Hepatic stellate cell (primary cell): ENCODE measurements at regions not wholly inside any gene's neighbourhood (a gene's known extent, or its start where the extent isn't known, plus 50 kb on each side); places are given as distances from the start of the nearest gene placed in this dataset.
A peak's percentile ranks its signal among the peaks of the same experiment; 100 is the strongest.

ENCODE experiments used
- DNase-seq: peaks from one replicate; pipeline ENCODE4 v3.0.0; 2011; ENCODE audit warnings: low spot score

GRCh38 chr15:37581866-37582532 is 352.4 kb upstream of the TMCO5A start:
- DNase-seq = no peak

- DNase-seq = no peak
Measured at GRCh38 chr15:37582852-37583251, 351.6 kb upstream of the TMCO5A start.

DNA sequence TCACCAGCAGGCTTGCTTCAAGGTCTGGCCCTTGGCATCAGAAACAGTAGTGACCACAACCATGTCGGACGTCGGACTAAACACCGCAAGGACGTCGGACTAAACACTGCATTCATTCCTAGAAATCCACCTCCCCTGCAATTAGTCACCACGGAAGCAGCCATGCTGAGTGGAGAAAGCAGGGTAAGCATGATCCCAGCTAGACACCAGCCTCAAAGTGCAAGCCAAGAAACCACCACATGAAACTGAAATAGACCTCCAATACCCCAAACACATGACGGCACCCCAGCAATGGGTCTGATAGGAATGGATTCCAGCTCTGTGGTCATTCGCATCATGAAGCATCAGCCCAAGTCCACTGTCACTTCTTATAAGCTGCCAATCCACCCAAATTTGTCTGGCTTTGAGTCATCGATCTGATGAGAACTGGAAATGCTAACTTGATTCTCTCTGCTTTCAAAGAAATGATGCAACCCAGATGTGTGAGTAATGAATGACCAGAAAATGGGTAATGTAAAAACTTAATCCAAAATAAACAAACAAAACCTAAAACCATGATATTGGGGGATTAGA is 348.3 kb upstream of the TMCO5A start:
- DNase-seq = peak; percentile 65

- peak; percentile 6 for DNase-seq
Measured at GRCh38 chr15:37586976-37587375, 347.5 kb upstream of the TMCO5A start.

DNA sequence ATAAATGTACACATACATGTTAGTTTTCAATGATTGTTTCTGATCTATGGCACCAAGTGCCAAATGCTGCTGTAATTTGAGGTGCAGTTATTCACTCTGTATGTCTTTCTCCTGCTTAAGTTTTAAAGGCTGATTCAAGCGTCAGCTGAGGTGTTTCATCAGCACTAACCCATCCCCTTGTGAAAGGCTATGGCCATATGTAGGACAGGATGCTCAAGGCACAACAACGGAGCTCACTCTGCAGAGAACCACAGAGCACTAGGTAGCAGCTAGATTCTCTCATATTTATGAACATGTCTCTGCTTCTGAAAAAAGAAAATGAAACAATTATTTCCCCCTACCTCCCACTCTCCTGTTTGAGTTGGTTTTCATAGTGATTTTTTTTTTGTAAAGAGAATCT is 340.0 kb upstream of the TMCO5A start:
- DNase-seq = no peak

GRCh38 chr15:37595426-37595970 is 338.9 kb upstream of the TMCO5A start:
- no peak for DNase-seq

GRCh38 chr15:37599156-37599555 is 335.3 kb upstream of the TMCO5A start:
- no peak for DNase-seq

DNA sequence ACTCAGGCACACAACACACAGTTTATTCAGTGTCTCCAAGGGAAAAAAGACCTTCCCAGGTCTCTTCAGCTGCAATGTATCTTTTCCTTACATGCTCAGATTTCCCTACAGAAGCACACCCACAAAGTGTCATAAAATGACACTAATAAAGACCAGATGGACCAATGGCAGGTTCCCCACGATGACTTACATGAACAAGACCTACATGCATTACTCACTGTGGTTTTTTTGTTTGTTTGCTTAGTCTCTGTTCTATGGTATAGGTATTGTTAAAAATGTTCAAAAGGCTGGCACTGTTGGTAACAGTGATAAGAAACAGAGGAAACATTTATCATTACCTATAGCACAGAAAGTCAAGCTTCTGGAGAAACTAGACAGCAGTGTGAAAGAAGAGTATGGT is 318.2 kb upstream of the TMCO5A start:
- DNase-seq = no peak

- DNase-seq = no peak
Measured at GRCh38 chr15:37618353-37618752, 316.1 kb upstream of the TMCO5A start.

- DNase-seq = no peak
Measured at GRCh38 chr15:37619358-37620042, 314.9 kb upstream of the TMCO5A start.

- DNase-seq = no peak
Measured at GRCh38 chr15:37625576-37625975, 308.9 kb upstream of the TMCO5A start.

GRCh38 chr15:37628507-37628906 is 305.9 kb upstream of the TMCO5A start:
- no peak for DNase-seq

- no peak for DNase-seq
Measured at GRCh38 chr15:37636736-37637135, 297.7 kb upstream of the TMCO5A start.

- no peak for DNase-seq
Measured at GRCh38 chr15:37638116-37638515, 296.3 kb upstream of the TMCO5A start.

GRCh38 chr15:37638691-37639090 is 295.7 kb upstream of the TMCO5A start:
- no peak for DNase-seq

DNA sequence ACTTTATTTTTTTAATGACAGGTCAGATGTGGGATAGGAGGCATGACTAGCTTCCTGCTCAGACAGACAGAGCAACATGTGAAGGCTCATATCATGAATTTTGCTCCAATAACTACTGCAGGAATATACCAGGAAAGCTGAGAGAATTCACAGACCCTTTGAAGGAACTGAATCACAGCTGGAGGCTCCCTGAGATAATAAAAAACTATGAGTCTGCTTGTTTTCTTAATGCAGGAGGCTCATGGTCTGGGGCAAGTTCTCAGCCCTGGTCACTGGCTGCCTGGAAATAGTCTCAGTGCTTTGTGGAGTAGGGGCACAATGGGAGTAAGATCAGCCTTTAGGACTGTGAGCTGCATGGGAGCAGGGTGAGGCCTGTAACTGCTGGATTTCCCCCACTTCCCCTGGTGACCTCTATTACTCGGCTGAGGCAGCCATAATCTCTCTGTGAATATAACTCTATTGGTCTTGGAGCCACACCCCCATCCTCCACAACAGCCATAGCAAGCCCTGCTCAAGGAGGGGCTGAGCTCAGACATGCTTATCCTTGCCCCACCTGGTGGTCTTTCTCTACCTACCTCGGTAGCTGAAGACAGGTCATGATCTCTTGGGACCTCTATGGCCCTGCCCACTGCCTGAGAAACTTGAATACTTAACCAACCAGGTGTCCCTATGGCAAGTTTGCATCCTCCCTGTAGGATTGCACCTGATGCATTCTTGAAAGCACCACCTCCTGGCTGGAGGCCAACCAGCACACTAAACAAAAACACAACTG is 281.6 kb upstream of the TMCO5A start:
- no peak for DNase-seq

GRCh38 chr15:37678124-37678523 is 256.3 kb upstream of the TMCO5A start:
- DNase-seq = no peak

GRCh38 chr15:37679627-37680026 is 254.8 kb upstream of the TMCO5A start:
- no peak for DNase-seq

- DNase-seq = no peak
Measured at GRCh38 chr15:37682304-37682703, 252.1 kb upstream of the TMCO5A start.

DNA sequence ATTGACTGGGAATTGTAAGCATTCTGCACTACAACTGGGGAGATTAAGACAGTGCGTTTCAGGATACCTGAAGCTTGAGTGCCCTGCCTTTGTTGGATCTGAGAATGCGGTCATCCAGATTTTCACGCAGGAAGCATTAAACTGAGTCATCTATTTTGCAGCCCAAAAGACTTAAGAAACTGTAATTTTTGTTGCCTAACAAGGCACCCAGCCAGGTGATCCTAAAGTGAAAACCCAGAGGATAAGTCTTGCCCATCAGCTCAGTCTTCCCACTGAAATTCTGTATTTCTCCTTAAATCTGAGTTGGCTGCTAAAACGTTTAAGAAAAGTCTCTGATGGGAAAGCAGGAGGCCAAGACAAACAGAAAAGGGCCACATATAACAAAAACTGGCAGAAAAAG is 242.5 kb upstream of the TMCO5A start:
- DNase-seq = no peak

- no peak for DNase-seq
Measured at GRCh38 chr15:37693926-37694325, 240.5 kb upstream of the TMCO5A start.

- DNase-seq = peak; percentile 3
Measured at GRCh38 chr15:37695719-37696118, 238.7 kb upstream of the TMCO5A start.

GRCh38 chr15:37698679-37699078 is 235.8 kb upstream of the TMCO5A start:
- DNase-seq = no peak
